NCI-H2227 (cell line): ENCODE measurements at regions not wholly inside any gene's neighbourhood (a gene's known extent, or its start where the extent isn't known, plus 50 kb on each side); places are given as distances from the start of the nearest gene placed in this dataset.

Source experiments
- DNase-seq: peaks from one replicate; lab custom pipeline; 2025; ENCODE audit not compliant: unreplicated experiment; lab: John Stamatoyannopoulos, UW

DNA sequence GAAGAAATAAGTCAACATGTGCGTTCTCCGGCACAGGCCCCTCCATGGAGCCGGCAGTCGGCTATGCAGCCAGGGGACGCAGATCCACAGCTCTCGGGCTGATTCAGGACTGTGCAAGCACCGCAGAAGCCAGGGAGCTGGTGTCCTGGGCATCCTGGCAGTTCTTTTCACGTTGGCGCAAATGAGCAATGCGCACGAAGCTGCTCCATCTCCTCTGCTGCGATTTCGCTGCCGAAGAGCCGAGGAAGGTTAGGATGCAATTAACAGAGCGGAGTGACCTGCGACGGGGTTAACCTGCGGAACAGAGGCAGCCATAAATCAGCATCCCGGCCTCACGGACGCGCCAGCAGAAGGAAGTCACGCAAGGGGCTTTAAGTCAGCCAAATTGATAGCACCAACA is 107.1 kb upstream of the POU3F3 start:
- no peak for DNase-seq

DNA sequence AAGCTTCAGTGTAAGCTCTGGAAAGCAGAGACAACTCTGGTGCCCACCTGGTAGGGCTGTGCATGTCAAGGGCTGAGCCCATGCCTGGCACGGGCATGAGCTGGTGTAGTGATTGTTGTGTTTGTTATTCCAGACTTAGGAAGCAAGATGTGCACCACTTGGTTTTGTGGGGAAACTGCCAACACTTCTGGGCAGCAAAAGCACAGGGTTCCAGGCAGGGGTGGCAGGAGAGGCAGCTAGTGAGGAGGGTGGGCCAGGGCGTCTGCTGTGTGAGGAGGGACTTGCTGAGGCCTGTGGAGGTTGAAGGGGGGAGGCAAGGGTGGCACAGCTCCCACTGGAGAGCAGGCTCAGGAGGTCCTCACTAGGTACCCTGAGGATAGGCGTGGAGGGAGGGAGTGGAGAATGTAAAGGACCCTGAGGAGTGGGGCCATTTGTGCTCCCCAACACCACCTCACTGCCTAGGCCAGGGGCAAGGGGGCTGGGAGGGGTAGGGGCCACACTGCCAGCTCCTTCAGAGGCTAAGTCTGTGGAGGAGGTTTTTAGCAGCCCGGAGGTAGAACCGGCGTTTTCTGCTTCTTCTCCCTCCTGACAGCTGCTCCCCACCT is 104.0 kb upstream of the POU3F3 start:
- no peak for DNase-seq

DNA sequence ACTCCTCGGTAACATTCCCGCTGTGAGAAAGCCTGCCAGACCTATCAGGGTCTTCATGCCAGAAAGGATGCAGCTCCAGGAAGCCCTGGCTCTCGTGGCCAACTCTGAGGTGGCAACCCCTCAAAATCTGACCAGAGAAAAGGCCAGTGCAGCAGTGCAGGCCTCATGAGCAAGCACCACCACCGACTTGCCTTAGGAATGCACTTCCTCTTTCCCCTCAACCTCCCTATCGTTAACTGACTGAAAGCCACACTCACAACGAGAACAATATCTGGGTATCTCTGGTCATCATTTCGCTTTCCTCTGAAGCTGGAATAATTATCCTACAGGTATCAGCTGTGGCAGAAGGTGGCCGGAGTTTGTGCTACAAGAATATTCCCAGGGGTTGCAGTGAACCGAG is 101.4 kb upstream of the POU3F3 start:
- no peak for DNase-seq

DNA sequence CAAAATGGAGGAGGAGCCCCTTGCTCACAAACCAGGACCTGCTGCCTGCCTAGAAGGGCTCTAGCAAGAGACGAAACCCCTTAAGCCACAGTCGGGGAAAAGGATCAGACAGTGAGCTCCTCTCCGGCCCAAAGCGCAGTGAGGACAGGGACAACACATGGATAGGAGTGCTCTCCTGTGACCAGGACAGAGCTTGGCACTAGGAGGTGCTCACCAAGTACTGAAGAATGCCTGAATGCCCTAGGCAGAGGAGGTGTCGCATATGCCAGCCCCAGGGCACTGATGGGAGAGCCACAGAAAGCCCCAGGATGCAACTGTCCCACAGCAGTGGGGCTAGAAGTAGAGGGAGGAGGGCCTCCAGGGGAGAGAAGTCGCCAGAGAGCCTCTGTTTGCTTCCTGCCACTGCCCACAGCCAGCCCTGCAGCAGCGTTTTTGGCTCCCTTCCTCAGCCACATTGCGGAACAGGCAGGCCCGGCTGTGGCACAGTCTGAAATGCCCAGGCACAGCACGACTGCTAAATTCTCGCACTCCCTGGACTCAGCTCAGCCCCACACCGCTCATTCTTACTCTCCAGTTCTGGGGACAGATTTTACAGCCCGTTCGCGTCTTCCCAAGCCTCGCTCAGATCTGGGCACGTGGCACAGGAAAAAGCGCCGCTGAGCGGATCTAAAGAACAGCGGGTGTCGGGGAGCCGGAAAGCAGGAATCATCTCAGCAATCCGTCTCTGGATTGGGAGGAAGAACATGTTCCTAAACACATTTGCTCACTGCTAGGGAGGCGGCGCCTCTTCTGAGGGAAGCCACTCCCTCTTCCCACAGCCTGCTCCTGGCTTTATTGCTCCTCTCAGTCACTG is 98.7 kb upstream of the POU3F3 start:
- DNase-seq, result no peak

DNA sequence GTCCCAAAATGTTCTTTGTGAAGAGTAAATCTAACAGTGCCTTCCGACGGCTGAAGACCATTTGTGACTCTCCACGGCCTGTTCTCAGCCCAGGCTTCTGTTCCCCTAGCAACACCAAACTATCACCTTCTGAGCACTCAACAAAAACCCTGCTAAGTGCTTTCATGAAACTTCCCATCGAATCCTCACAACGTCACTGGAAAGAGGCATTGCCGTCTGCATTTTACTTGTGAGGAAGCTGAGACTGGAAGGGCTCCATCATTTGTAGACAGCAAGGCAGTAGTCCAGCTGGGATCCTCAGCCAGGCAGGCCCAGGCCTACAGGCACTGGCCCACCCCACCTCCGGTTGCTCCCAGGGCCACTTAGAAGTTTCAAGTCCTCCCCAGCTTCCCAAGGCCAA is 97.8 kb upstream of the POU3F3 start:
- DNase-seq, result no peak

DNA sequence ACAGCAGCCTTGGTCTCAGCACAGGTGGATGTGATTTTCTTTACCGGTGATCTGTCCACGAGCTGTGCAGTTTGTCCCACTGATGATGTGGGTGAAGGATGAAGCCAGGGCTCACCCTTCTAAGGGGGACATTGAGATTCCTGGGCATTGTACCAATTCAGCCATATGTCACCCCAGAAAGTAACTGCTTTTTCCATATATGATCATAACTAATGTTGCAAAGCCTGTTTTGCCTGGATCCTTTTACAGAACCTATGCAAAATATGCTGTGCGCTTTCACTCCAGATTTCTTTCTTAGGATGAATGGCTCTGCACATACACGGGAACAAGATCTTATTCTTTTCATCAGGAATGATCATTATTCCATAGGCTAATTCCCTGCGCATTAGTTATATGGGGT is 96.9 kb upstream of the POU3F3 start:
- no peak for DNase-seq

DNA sequence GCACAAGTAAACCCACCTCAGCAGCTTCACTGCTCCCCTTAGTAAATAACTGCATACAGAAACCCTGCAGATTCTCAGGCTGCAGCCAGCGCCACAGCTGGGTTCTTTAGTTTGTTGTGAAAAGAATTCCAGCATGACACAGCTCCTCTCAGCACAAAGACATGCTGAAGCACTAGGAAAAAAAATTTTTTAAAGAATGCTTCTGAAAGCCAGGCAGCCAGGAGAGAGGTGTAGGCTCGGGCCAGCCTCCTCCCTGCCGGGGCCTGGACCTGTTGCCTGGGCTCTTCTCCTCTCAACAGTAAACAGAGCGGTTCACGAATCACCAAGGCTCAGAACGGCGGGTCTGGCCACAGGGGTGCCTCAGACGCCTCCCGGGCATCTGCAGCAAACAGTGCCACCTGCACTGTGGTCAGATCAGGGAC is 95.7 kb upstream of the POU3F3 start:
- DNase-seq, result no peak

DNA sequence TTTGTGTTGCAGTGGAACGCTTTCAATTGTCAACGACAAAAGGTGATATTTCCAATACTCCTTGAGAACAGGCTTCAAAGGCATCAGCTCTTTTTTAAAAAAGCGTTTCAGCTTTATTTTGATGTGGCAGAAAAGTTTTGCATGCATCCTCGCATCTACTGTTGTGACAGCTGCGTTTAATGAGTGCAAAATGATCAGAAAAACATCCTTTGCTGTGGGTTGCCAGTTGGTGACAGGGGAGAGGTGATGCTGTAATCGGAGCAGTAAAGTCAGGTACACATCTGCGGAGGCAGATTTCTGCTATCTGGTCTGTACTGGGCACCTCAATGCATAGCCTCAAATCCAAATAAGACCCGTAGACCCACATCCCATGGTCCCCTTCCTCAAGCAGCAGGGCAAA is 91.9 kb upstream of the POU3F3 start:
- no peak for DNase-seq

DNA sequence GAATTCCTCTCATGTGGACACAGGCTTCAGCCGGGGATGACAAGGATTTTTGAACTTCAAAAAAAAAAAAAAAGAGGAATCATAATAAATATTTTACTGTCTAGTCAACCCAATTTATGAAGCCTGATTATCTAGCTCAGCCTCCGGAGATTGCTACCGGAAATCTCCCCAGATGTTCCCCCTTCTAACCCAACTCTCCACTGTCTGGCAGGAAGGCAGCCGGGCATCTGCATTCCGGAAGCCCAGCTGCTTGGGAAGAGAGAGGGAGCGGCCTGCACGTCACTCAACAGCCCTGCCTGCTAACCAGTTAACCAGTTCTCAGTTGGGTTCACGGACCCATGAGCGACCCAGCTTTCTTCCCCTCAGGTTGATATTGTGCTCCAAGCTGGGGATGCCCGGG is 87.2 kb upstream of the POU3F3 start:
- no peak for DNase-seq

DNA sequence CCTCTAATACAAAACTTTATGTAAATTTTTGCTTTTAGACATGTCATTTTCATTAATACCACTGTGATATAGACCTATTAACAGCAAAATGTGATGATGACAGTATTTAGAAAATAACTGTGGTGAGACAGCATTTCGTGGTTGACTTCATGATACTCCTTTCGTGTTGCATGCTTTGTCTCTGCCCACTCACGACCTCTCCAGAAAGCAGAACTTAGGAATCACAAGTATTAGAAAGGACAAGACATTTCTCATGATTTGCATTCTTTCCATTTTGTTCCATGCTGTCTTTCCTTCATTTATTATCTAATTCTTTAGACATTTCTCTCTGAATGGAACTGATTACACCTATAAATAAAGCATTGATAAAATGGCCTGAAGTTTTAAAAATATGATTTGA is 85.2 kb upstream of the POU3F3 start:
- no peak for DNase-seq

DNA sequence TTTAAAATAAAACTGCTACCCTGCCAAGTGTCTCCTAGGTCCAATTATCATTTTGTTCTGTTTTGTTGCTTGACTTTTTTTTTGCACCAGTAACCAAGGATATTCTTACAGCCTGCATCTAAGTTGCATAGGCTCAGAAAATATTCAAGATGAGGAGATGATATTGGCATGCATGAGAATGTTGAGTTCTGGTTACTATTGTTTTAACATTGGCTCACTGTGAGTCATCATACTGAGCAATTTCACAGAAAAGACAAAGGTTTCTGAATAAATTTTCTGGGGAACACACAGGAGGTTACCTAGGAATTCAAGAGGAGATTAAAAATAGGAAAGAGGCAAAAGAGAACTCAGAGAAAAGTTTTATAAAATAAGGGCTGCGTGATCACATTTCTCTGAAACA is 84.8 kb upstream of the POU3F3 start:
- DNase-seq, result no peak

DNA sequence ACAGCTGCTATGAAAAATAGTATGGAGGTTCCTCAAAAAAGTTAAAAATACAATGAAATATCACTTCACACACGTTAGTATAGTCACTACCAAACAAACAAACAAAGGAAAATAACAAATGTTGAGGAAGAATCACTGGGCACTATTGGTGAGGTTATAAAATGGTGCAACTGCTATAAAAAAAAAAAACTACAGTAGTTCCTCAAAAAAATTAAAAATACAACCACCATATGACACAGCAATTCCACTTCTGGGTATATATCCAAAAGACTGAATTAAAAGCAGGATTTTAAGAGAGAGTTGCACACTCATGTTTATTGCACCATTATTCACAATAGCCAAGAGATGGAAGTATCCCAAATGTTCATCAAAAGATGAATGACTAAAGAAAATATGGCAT is 80.9 kb upstream of the POU3F3 start:
- DNase-seq, result no peak

DNA sequence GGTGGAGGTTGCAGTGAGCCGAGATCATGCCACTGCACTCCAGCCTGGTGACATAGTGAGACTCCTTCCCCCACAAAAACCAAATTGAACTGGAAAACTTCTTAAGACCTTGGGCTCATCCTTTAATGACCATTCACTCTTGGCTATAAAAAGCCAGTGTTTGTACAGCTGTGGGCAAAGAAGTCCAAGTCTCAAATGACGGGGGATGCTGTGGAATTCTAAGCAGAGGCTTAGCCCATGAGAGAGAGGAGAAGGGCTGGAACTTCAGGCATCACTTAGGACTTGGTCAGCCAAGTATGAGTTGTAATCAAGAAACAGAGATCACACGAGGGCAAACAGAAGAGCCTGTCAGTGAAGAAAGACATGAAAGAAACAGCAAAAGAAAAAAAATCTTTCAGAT is 79.3 kb upstream of the POU3F3 start:
- DNase-seq, result no peak

DNA sequence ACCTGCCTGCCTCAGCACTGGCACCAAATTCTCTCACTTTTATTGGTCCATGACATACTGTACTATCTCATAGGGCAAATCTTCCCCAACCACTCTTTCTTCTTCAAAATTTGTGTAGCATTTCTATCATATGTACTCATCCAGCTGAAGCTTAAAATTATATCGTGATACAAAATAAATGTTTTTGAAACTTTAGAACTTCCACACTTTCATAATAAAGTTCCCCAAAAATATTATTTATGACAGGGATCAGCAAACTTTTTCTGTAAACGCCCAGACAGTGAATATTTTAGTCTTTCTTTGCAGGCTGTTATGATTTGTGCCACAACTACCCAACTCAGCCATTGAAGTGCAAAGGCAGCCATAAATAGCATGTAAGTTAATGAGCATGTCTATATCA is 76.2 kb upstream of the POU3F3 start:
- DNase-seq, result no peak

DNA sequence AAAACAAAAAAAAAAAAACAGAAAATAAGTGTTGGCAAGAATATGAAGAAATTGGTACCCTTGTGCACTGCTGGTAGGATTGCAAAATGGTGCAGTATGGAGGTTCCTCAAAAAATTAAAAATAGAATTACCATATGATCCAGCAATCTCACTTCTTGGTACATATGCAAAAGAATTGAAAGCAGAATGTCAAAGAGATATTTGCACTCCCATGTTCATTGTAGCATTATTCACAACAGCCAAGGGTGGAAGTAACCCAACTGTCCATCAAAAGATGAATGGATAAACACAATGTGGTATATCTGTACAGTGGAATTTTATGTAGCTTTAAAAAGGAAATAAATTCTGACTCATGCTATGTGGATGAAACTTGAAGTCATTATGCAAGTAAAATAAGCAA is 72.8 kb upstream of the POU3F3 start:
- no peak for DNase-seq

DNA sequence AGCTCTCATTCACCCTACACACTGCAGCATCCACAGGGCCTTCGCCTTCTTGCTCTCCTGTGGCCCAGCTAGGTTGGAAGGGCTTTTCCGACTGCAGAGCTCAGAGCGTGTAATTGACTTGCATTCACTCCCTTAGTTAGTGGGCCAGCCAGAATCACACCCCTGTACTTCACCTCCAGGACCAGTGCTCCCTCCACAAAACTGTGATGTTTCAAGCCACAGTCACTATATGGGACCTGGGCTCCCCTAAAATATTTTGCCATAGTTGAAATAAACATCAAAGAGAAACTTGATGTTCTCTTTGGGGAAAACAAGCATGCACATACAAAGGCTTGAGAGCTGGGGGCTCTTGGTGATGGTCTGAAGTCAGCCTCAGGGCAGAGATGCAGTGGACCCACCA is 69.7 kb upstream of the POU3F3 start:
- no peak for DNase-seq

DNA sequence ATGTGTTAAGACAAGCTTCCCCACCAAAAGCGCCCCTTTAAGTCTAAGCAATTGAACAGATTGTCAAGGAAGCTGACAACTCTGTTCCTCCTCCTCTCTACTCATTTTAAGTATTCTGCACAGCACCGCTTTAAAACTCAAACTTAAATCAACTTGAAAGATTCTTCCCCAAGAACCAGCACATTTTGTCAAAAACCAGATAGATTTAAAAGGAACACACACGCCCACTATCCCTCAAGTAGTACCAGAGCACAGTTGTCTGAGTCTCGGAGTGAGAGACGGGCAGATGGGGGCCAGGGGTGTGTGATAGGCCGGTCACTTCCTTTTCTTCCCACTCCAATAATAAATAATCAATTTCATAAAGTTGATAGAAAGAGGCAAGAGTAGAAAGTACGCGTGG is 67.7 kb upstream of the POU3F3 start:
- no peak for DNase-seq

DNA sequence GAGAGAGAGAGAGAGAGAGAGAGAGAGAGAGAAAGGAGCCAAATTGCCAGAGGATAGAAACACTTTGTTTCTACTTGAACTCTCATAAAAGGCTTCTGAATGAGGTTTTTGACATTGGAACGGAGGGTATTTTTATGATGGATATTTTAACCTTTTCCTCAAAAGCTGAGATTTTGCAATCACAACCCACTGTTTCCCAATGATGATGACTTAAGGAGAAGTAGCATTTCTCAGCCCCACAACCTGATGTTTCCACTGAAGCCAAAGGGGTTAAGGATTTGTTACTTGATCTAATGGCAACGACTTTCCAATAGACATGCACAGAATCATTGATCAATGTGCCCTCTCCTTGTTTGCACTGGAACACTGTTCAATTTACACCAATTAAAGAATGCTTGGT is 67.1 kb upstream of the POU3F3 start:
- no peak for DNase-seq

DNA sequence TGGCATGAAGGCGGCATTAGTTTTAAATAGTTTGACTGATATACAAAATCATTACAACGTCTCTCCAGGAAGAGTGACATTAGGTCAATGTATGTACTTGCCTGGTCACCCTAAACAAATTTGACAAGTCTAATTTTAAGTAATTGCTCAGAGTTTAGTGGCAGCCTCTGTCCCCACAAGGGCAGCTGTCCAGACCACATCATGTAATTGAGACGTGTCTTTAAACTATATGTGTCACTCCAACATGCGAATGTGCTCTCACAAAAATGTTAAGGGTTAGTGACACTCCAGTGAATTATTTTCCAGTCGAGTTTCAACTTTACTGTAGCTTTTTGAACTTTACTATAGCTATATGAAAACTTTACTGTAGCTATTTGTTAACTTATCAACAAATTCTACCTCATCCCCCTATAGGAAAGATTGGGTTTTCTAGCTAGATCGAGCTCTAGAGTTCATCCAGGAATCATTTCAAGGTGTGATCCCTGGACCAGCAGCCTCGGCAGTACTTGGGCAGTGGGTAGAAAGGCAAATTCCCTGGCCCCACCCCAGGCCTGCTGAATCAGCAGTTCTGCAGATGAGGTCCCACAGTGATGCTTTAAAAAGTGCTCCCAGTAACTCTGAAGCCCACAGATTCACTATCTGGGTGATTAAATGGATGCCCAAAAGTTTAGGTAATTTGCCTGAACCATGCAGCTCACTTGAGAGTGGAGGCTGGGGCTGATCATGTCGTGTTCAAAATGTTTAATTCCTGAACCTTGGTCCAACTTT is 66.4 kb upstream of the POU3F3 start:
- no peak for DNase-seq

DNA sequence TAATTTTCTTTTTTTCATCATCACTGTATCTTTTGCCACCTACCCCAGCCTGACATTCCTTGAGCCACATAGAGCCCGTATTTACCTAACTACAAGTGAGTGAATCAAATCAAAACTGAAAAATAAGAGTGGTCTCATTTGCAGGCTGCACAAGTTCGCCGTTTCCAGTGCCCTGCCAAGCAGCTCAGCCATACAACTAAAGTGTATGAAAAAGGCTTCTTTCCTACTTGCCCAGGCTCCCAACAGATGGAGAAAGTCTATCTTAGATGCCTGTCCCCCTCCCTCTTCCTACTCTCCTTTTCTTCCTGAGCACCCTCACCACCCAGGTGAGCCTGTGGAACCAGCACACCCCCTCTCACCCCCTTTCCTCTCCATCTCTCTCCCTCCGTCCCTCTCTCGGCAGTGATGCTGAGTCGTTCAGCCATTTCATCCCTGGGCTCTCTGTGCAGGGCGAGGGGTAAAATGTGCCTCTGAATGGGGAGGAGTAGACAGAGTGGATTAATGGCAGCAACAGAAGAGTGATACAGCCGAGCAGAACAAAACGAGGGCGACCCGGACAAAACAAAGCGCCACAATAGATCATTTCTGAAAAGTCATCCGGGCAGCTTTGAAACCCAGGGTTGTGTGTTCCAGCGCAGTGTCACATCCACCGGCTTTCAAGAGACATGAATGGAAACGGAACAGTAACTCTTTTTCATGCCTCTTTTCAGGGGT is 65.0 kb upstream of the POU3F3 start:
- no peak for DNase-seq

DNA sequence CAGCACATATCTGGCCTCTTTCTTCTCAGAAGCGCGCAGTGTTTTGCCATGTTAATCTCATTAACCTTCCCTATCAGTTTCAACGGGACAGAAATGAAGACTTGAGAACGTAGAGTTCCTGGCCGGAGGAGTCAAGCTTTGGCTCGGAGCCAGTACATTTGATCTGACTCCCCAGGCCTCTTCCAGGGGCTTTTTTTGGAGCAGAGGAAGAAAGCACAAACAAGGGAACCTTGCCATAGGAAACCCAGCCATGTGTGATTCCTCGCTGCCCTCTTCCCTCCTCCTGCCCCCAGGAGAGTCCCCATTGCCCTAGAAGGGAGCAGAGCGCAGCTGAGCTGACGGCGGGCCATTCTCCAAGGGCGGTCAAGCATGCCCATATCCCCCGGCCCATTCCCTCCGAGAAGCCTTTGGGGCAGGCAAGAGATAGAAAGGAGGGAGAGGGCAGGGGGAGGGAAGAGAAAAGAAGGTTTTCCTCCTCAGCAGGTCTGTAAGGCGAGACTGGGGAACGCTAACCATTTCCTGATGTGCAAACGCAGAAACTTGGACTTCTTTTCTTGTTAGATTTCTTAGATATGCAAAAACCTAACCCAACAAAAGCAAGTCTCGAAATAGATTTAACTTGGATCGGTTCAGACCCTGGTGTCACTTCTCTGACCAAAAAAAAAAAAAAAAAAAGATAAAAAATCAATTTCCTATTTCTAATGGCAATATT is 63.7 kb upstream of the POU3F3 start:
- no peak for DNase-seq
